CD14-positive monocyte (primary cell): ENCODE measurements at regions not wholly inside any gene's neighbourhood (a gene's known extent, or its start where the extent isn't known, plus 50 kb on each side); places are given as distances from the start of the nearest gene placed in this dataset.

ENCODE experiments used
- DNase-seq, 3 donors: peaks; one replicate each; pipeline ENCODE4 v3.0.0-alpha.2; 2011 to 2022
- H2AFZ ChIP-seq: 2 replicates; pipeline ENCODE4 v1.6.0; 2012; ENCODE audit warnings: mild to moderate bottlenecking, low read depth, low read length, inconsistent platforms; ENCODE audit not compliant: insufficient read depth, poor library complexity, severe bottlenecking
- H3K27ac ChIP-seq, 2 donors: 1 replicate in 1 of 2; 2 replicates in 1 of 2; pipeline ENCODE4 v1.5.1; 2012 to 2013; ENCODE audit warnings: low read length in 2 of 2, control low read depth in 1 of 2, inconsistent platforms in 1 of 2, low read depth in 1 of 2, mild to moderate bottlenecking in 1 of 2
- H3K27me3 ChIP-seq, 2 donors: one replicate each; pipeline versions ENCODE4 v1.6.0 to v1.6.1; 2011 to 2013; ENCODE audit warnings: low read length in 2 of 2; ENCODE audit not compliant: control insufficient read depth in 2 of 2, insufficient read depth in 2 of 2
- H3K36me3 ChIP-seq, 2 donors: replicated peaks in 1 of 2; 1 replicate in 1 of 2; 2 replicates in 1 of 2; pipeline versions ENCODE4 v1.5.1 to v1.6.1; 2012 to 2013; ENCODE audit warnings: low read length in 2 of 2, control low read depth in 1 of 2, inconsistent platforms in 1 of 2, mild to moderate bottlenecking in 1 of 2; ENCODE audit not compliant: insufficient read depth in 2 of 2, control insufficient read depth in 1 of 2
- H3K4me1 ChIP-seq, 2 donors: 1 replicate in 1 of 2; 2 replicates in 1 of 2; pipeline versions ENCODE4 v1.5.1 to v1.6.1; 2012 to 2013; ENCODE audit warnings: low read length in 2 of 2, control low read depth in 1 of 2, inconsistent platforms in 1 of 2, mild to moderate bottlenecking in 1 of 2, moderate library complexity in 1 of 2; ENCODE audit not compliant: insufficient read depth in 2 of 2, control insufficient read depth in 1 of 2
- H3K4me2 ChIP-seq: replicated peaks from 2 replicates; pipeline ENCODE3; 2012; ENCODE audit warnings: low read length, moderate library complexity, mild to moderate bottlenecking; ENCODE audit not compliant: poor library complexity, severe bottlenecking; ENCODE audit errors: extremely low read depth
- H3K4me3 ChIP-seq, 3 experiments: fragments of 200-600 bp in 1 of 3; sonication (generic) in 1 of 3; replicated peaks in 1 of 3; 1 replicate in 2 of 3; 2 replicates in 1 of 3; pipeline ENCODE4 v1.5.1; 2011 to 2013; ENCODE audit warnings: low read length in 3 of 3, mild to moderate bottlenecking in 3 of 3, control low read depth in 2 of 3, low read depth in 2 of 3, inconsistent platforms in 1 of 3, moderate library complexity in 1 of 3
- H3K79me2 ChIP-seq: 2 replicates; pipeline ENCODE4 v1.6.0; 2012; ENCODE audit warnings: mild to moderate bottlenecking, control low read depth, inconsistent platforms, low read length, moderate library complexity; ENCODE audit not compliant: insufficient read depth
- H3K9ac ChIP-seq: 2 replicates; pipeline ENCODE4 v1.6.0; 2017; ENCODE audit warnings: low read length, mild to moderate bottlenecking; ENCODE audit not compliant: insufficient read depth, poor library complexity, severe bottlenecking
- H3K9me3 ChIP-seq, 2 donors: replicated peaks in 1 of 2; 1 replicate in 1 of 2; 2 replicates in 1 of 2; pipeline versions ENCODE4 v1.5.1 to v1.6.1; 2012 to 2013; ENCODE audit warnings: low read length in 2 of 2, control low read depth in 1 of 2; ENCODE audit not compliant: control insufficient read depth in 1 of 2, insufficient read depth in 1 of 2
- H4K20me1 ChIP-seq: 2 replicates; pipeline ENCODE4 v1.6.0; 2012; ENCODE audit warnings: mild to moderate bottlenecking, low read length, control low read depth, moderate library complexity; ENCODE audit not compliant: insufficient read depth
- H3K27ac Mint-ChIP-seq, 7 donors: one replicate each; pipeline ENCODE4 v1.8.0; 2020; ENCODE audit warnings: mild to moderate bottlenecking in 7 of 7, mixed read lengths in 7 of 7, moderate library complexity in 6 of 7, inconsistent platforms in 2 of 7
- H3K27me3 Mint-ChIP-seq, 3 donors: one replicate each; pipeline ENCODE4 v1.8.0; 2021 to 2022; ENCODE audit warnings: low read depth in 3 of 3, mild to moderate bottlenecking in 3 of 3, mixed read lengths in 3 of 3, moderate library complexity in 3 of 3, inconsistent platforms in 1 of 3
- H3K36me3 Mint-ChIP-seq, 2 donors: one replicate each; pipeline ENCODE4 v1.8.0; 2020; ENCODE audit warnings: mixed read lengths in 2 of 2, inconsistent platforms in 1 of 2, mild to moderate bottlenecking in 1 of 2
- H3K4me1 Mint-ChIP-seq: one replicate; pipeline ENCODE4 v1.8.0; 2020; ENCODE audit warnings: mild to moderate bottlenecking, mixed read lengths
- H3K4me3 Mint-ChIP-seq, 2 donors: one replicate each; pipeline ENCODE4 v1.8.0; 2020; ENCODE audit warnings: mild to moderate bottlenecking in 2 of 2, mixed read lengths in 2 of 2, moderate library complexity in 1 of 2
- H3K9me3 Mint-ChIP-seq, 7 donors: one replicate each; pipeline ENCODE4 v1.8.0; 2020 to 2022; ENCODE audit warnings: mixed read lengths in 7 of 7, mild to moderate bottlenecking in 6 of 7, moderate library complexity in 6 of 7, inconsistent platforms in 2 of 7
- WGBS: methylation state at CpG from one replicate; pipeline ENCODE4 v1.1.5; 2013; ENCODE audit warnings: missing lambda C conversion rate; ENCODE audit not compliant: insufficient coverage; 5-methylcytosine and 5-hydroxymethylcytosine counted together
- intact Hi-C, 2 donors: fragments of 100-400 bp; cut with micrococcal nuclease; formaldehyde crosslinking; loops; one replicate each; pipeline versions ENCODE4 v1.15.0 to v1.15.1; 2023
- TF ChIP-seq, protein P1 (sequence below): fragments of 200-600 bp; IDR thresholded peaks from one replicate; pipeline ENCODE4 v1.8.0; 2022; ENCODE audit warnings: antibody characterized with exemption, mild to moderate bottlenecking

- WGBS = 93% methylated on average over 4 of the region's 6 CpGs
- Histone ChIP-seq H3K27ac (no peak overlapping the region), H4K20me1 (no peaks in the 10 kb centered on the region), H3K36me3 (no peaks in the 10 kb centered on the region), H3K79me2 (no peaks in the 10 kb centered on the region), H3K4me1 (no peaks in the 10 kb centered on the region), H3K27me3 (peaks cover 42 to 53% of the 10 kb centered on the region in 2 donors), H3K9ac (no peak overlapping the region), H3K4me2 (no peak overlapping the region), H2AFZ (no peak overlapping the region), H3K9me3 (peaks cover 0 to 9% of the 10 kb centered on the region in 2 donors), H3K4me3 (no peak overlapping the region)
- intact Hi-C loops = no loop called here
- DNase-seq = no peak
- Mint-ChIP-seq H3K4me1 (peaks cover 3% of the 10 kb centered on the region), H3K27ac (no peak overlapping the region), H3K9me3 (peaks cover 0 to 13% (median 0%) of the 10 kb centered on the region in 7 donors), H3K4me3 (peak overlapping the region in 1 of 2 donors; percentile 36), H3K36me3 (peaks cover 2 to 24% of the 10 kb centered on the region in 2 donors), H3K27me3 (peaks cover 53 to 72% (median 60%) of the 10 kb centered on the region in 3 donors)
- TF ChIP-seq, protein P1, sequence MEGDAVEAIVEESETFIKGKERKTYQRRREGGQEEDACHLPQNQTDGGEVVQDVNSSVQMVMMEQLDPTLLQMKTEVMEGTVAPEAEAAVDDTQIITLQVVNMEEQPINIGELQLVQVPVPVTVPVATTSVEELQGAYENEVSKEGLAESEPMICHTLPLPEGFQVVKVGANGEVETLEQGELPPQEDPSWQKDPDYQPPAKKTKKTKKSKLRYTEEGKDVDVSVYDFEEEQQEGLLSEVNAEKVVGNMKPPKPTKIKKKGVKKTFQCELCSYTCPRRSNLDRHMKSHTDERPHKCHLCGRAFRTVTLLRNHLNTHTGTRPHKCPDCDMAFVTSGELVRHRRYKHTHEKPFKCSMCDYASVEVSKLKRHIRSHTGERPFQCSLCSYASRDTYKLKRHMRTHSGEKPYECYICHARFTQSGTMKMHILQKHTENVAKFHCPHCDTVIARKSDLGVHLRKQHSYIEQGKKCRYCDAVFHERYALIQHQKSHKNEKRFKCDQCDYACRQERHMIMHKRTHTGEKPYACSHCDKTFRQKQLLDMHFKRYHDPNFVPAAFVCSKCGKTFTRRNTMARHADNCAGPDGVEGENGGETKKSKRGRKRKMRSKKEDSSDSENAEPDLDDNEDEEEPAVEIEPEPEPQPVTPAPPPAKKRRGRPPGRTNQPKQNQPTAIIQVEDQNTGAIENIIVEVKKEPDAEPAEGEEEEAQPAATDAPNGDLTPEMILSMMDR = no peak
Measured at GRCh38 chr10:21171936-21172541, 274.9 kb upstream of the NEBL start.

- Mint-ChIP-seq H3K27me3 (peaks cover 52 to 68% (median 54%) of the 10 kb centered on the region in 3 donors), H3K27ac (no peak overlapping the region), H3K9me3 (peaks cover 0 to 13% (median 0%) of the 10 kb centered on the region in 7 donors), H3K4me3 (peak overlapping the region in 1 of 2 donors; percentile 51), H3K36me3 (peaks cover 2 to 24% of the 10 kb centered on the region in 2 donors), H3K4me1 (peaks cover 3% of the 10 kb centered on the region)
- H2AFZ ChIP-seq = no peak overlapping the region
- H4K20me1 ChIP-seq = no peaks in the 10 kb centered on the region
- 94% methylated on average over 2 of the region's 14 CpGs for WGBS
- TF ChIP-seq, protein P1 = peak; percentile 17
- peaks cover 36 to 49% of the 10 kb centered on the region in 2 donors for H3K27me3 ChIP-seq
- no peak for DNase-seq
- no peaks in the 10 kb centered on the region for H3K4me1 ChIP-seq
- H3K9me3 ChIP-seq = peaks cover 0 to 9% of the 10 kb centered on the region in 2 donors
- no peak overlapping the region for H3K27ac ChIP-seq
- no peak overlapping the region for H3K9ac ChIP-seq
- no peaks in the 10 kb centered on the region for H3K79me2 ChIP-seq
- no peaks in the 10 kb centered on the region for H3K36me3 ChIP-seq
- no peak overlapping the region for H3K4me2 ChIP-seq
- intact Hi-C loops = no loop called here
- H3K4me3 ChIP-seq = no peak overlapping the region
Measured at GRCh38 chr10:21171197-21171935, 274.3 kb upstream of the NEBL start.
